ENCODE measurements at regions not wholly inside any gene's neighbourhood (a gene's known extent, or its start where the extent isn't known, plus 50 kb on each side); places are given as distances from the start of the nearest gene placed in this dataset.

- TF ChIP-seq CTCF (IDR thresholded peaks at IDR 0.05): no peak
- no peak for TF ChIP-seq POLR2A (IDR thresholded peaks at IDR 0.05)
Observed at GRCh38 chr2:234198976-234199375, 148.5 kb downstream of the SPP2 start.

All from prostate gland (tissue), 2 donors.